ENCODE measurements at regions not wholly inside any gene's neighbourhood (a gene's known extent, or its start where the extent isn't known, plus 50 kb on each side); places are given as distances from the start of the nearest gene placed in this dataset.

DNA sequence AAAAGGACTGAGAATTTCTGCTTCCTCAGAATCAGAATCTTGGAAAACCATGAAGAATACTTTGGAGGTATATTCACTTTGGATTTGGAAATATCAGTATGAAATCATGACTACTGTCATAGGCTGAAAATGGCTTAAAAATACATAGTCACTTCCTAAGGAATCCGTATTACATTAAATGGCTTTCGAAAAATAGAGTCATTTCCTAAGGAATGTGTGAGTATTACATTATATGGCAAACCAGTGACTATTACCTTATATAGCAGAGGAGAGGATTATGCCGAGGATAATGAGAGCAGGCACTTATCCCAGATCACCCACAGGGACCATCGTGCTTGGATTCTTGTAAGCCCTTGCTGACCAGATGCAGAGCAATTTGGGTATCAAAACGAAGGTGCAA, 1471.8 kb downstream of the EFNB2 start:
- TF ChIP-seq, protein P1, sequence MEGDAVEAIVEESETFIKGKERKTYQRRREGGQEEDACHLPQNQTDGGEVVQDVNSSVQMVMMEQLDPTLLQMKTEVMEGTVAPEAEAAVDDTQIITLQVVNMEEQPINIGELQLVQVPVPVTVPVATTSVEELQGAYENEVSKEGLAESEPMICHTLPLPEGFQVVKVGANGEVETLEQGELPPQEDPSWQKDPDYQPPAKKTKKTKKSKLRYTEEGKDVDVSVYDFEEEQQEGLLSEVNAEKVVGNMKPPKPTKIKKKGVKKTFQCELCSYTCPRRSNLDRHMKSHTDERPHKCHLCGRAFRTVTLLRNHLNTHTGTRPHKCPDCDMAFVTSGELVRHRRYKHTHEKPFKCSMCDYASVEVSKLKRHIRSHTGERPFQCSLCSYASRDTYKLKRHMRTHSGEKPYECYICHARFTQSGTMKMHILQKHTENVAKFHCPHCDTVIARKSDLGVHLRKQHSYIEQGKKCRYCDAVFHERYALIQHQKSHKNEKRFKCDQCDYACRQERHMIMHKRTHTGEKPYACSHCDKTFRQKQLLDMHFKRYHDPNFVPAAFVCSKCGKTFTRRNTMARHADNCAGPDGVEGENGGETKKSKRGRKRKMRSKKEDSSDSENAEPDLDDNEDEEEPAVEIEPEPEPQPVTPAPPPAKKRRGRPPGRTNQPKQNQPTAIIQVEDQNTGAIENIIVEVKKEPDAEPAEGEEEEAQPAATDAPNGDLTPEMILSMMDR (IDR thresholded peaks at IDR 0.05; ENCODE audit: control insufficient read depth, insufficient read depth, low read depth, low read length, missing control alignments), result no peak
- DNase-seq (ENCODE audit: low read depth), result no peak
- H3K4me3 ChIP-seq (ENCODE audit: control insufficient read depth, low read depth, low read length), result no peak overlapping the region

DNA sequence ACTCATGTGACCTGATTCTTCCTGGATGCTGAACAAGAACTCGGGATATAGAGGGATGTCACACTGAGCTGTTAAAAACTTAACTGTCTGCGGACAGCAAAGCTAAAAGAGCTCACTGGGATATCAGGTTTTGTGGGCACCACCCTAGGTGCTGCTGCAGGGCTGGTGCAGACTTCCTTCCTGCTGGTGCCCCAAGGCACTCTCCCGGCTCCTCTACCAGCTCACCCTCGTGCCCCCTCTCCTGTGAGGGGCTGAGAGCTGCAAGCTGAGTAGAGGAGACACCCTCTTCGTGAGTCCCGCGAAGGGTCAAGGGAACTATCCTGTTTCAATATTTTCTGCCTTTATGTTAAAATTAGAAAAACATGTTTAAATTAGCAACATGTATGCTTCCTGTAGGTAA, 1475.7 kb downstream of the EFNB2 start:
- DNase-seq (ENCODE audit: low read depth), result no peak
- TF ChIP-seq, protein P1 (IDR thresholded peaks at IDR 0.05; ENCODE audit: control insufficient read depth, insufficient read depth, low read depth, low read length, missing control alignments), result no peak
- H3K4me3 ChIP-seq (ENCODE audit: control insufficient read depth, low read depth, low read length), result no peak overlapping the region

DNA sequence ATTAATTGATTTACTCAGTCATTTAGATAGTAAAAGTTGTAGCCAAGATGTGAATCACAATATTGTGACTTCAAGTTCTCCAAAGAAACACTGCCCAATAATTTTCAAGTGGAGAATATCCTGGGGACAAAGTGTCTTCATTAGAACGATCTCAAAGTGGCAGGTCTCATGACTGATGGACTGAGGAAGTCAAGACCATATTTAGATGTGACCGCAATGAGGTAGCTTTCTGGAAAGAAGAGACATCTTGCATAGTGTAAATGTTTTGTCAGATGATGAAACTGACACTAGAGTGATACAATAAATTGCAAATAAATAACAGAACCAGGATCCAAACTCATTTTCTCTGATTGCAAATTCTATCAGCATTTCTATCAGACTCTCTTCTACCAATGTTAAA, 1476.9 kb downstream of the EFNB2 start:
- no peak overlapping the region for H3K4me3 ChIP-seq (ENCODE audit: control insufficient read depth, low read depth, low read length)
- TF ChIP-seq, protein P1 (IDR thresholded peaks at IDR 0.05; ENCODE audit: control insufficient read depth, insufficient read depth, low read depth, low read length, missing control alignments), result no peak
- DNase-seq (ENCODE audit: low read depth), result no peak

DNA sequence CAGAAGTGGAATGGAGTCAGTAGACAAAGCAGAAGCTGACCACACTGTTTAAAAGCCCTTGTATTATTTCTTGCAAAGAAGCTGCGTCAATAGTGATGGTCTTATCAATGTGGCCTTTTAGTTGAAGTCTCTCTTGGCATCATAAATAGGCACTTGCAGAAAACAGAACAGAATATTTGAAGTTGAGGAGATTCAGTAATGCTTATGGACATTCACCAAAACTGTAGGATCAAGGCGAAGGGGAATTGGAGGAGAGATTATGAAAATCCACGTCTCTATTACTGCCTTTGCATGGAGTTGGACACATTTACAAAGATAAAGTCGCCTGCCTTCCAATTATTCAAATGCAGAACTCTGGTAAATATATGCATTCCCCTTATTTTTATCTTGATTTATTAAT, 1482.8 kb downstream of the EFNB2 start:
- TF ChIP-seq, protein P1 (IDR thresholded peaks at IDR 0.05; ENCODE audit: control insufficient read depth, insufficient read depth, low read depth, low read length, missing control alignments), result no peak
- DNase-seq (ENCODE audit: low read depth), result no peak
- H3K4me3 ChIP-seq (ENCODE audit: control insufficient read depth, low read depth, low read length), result no peak overlapping the region

DNA sequence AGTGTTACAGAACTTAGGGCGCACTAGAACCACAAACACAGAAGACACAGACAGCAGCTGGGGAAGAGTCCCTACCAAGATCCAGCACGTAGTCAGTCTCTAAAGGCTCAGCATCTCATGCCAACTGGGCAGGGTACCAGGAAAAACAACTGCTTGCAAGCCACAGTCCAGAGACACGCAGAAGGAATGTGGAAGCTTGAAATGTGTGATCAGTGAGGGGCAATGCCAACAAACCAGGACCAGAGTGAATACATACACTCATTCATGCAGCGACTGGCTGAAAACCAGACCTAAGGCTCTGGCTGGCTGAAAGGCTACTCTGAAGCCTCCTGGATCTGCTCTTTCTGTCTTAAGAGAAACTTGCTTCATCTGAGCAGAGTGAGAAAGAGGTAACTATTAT, 1484.8 kb downstream of the EFNB2 start:
- TF ChIP-seq, protein P1 (IDR thresholded peaks at IDR 0.05; ENCODE audit: control insufficient read depth, insufficient read depth, low read depth, low read length, missing control alignments), result no peak
- no peak for DNase-seq (ENCODE audit: low read depth)
- no peak overlapping the region for H3K4me3 ChIP-seq (ENCODE audit: control insufficient read depth, low read depth, low read length)

GRCh38 chr13:105048677-105049076, 1486.8 kb downstream of the EFNB2 start:
- DNase-seq (ENCODE audit: low read depth), result no peak
- no peak overlapping the region for H3K4me3 ChIP-seq (ENCODE audit: control insufficient read depth, low read depth, low read length)
- TF ChIP-seq, protein P1 (IDR thresholded peaks at IDR 0.05; ENCODE audit: control insufficient read depth, insufficient read depth, low read depth, low read length, missing control alignments), result no peak

All from AG09309 (cell line).